ENCODE measurements at regions not wholly inside any gene's neighbourhood (a gene's known extent, or its start where the extent isn't known, plus 50 kb on each side); places are given as distances from the start of the nearest gene placed in this dataset.
"Not testable (repeated sequence)": the region's sequence is repeated elsewhere in the genome, so short reads cannot be mapped to it uniquely, and the experiment has no call there.

- no peak for DNase-seq (ENCODE audit: low spot score)
Measured at GRCh38 chr20:54324041-54324440, 116.2 kb downstream of the PFDN4 start.

- no peak for DNase-seq (ENCODE audit: low spot score)
Measured at GRCh38 chr20:54324652-54325285, 116.9 kb downstream of the PFDN4 start.

- DNase-seq (ENCODE audit: low spot score), result no peak
Measured at GRCh38 chr20:54335299-54335698, 127.4 kb downstream of the PFDN4 start.

GRCh38 chr20:54337144-54337543 is 129.3 kb downstream of the PFDN4 start:
- DNase-seq (ENCODE audit: low spot score), result no peak

- no peak for DNase-seq (ENCODE audit: low spot score)
Measured at GRCh38 chr20:54339093-54339492, 131.2 kb downstream of the PFDN4 start.

- no peak for DNase-seq (ENCODE audit: low spot score)
Measured at GRCh38 chr20:54340206-54340605, 132.3 kb downstream of the PFDN4 start.

- DNase-seq (ENCODE audit: low spot score), result peak; percentile 22
Measured at GRCh38 chr20:54340667-54341081, 132.8 kb downstream of the PFDN4 start.

GRCh38 chr20:54342258-54342920 is 133.0 kb upstream of the DOK5 start:
- no peak for DNase-seq (ENCODE audit: low spot score)

- DNase-seq (ENCODE audit: low spot score), result no peak
Measured at GRCh38 chr20:54343099-54343498, 132.3 kb upstream of the DOK5 start.

- no peak for DNase-seq (ENCODE audit: low spot score)
Measured at GRCh38 chr20:54343634-54344033, 131.8 kb upstream of the DOK5 start.

- DNase-seq (ENCODE audit: low spot score), result no peak
Measured at GRCh38 chr20:54344832-54345231, 130.6 kb upstream of the DOK5 start.

GRCh38 chr20:54345301-54345724 is 130.1 kb upstream of the DOK5 start:
- no peak for DNase-seq (ENCODE audit: low spot score)

- DNase-seq (ENCODE audit: low spot score), result no peak
Measured at GRCh38 chr20:54345821-54346220, 129.6 kb upstream of the DOK5 start.

- no peak for DNase-seq (ENCODE audit: low spot score)
Measured at GRCh38 chr20:54346276-54346675, 129.1 kb upstream of the DOK5 start.

- no peak for DNase-seq (ENCODE audit: low spot score)
Measured at GRCh38 chr20:54347166-54347833, 128.1 kb upstream of the DOK5 start.

- DNase-seq (ENCODE audit: low spot score), result no peak
Measured at GRCh38 chr20:54350415-54350814, 125.0 kb upstream of the DOK5 start.

- no peak for DNase-seq (ENCODE audit: low spot score)
Measured at GRCh38 chr20:54351371-54352136, 123.8 kb upstream of the DOK5 start.

GRCh38 chr20:54352541-54352940 is 122.9 kb upstream of the DOK5 start:
- not testable (repeated sequence) for DNase-seq (ENCODE audit: low spot score)

- DNase-seq (ENCODE audit: low spot score), result no peak
Measured at GRCh38 chr20:54353292-54353691, 122.1 kb upstream of the DOK5 start.

- no peak for DNase-seq (ENCODE audit: low spot score)
Measured at GRCh38 chr20:54355631-54356280, 119.6 kb upstream of the DOK5 start.

GRCh38 chr20:54356801-54357200 is 118.6 kb upstream of the DOK5 start:
- DNase-seq (ENCODE audit: low spot score), result no peak

- no peak for DNase-seq (ENCODE audit: low spot score)
Measured at GRCh38 chr20:54361475-54361874, 113.9 kb upstream of the DOK5 start.

All from mucosa of gallbladder (tissue), 1 donor.